GM12873 (cell line): ENCODE measurements at regions not wholly inside any gene's neighbourhood (a gene's known extent, or its start where the extent isn't known, plus 50 kb on each side); places are given as distances from the start of the nearest gene placed in this dataset.

ENCODE experiments used
- CTCF ChIP-seq: IDR thresholded peaks from 2 replicates; pipeline ENCODE4 v1.5.1; 2012; ENCODE audit warnings: low read depth, mild to moderate bottlenecking, moderate library complexity, low read length, control low read depth; ENCODE audit not compliant: insufficient read depth; ENCODE audit errors: missing control alignments

- no peak for TF ChIP-seq CTCF
Measured at GRCh38 chr10:107614939-107615685, 450.6 kb upstream of the SORCS1 start.

GRCh38 chr10:107611115-107611514 is 446.6 kb upstream of the SORCS1 start:
- no peak for TF ChIP-seq CTCF

GRCh38 chr10:107589081-107589480 is 424.6 kb upstream of the SORCS1 start:
- no peak for TF ChIP-seq CTCF

GRCh38 chr10:107585630-107586029 is 421.1 kb upstream of the SORCS1 start:
- no peak for TF ChIP-seq CTCF

GRCh38 chr10:107583974-107584373 is 419.5 kb upstream of the SORCS1 start:
- no peak for TF ChIP-seq CTCF

- TF ChIP-seq CTCF = no peak
Measured at GRCh38 chr10:107579970-107580369, 415.5 kb upstream of the SORCS1 start.

GRCh38 chr10:107577221-107577620 is 412.7 kb upstream of the SORCS1 start:
- TF ChIP-seq CTCF = no peak

- TF ChIP-seq CTCF = no peak
Measured at GRCh38 chr10:107576746-107577145, 412.2 kb upstream of the SORCS1 start.
